ENCODE measurements at regions not wholly inside any gene's neighbourhood (a gene's known extent, or its start where the extent isn't known, plus 50 kb on each side); places are given as distances from the start of the nearest gene placed in this dataset.

- DNase-seq (ENCODE audit: low read depth) = no peak
- H3K4me3 ChIP-seq (ENCODE audit: low read length) = no peak overlapping the region
- no peak for TF ChIP-seq CTCF (conservative IDR thresholded peaks at IDR 0.05; ENCODE audit: low read length)
Measured at GRCh38 chr15:35701402-35702046, 155.6 kb upstream of the DPH6 start.

GRCh38 chr15:35702946-35703495 lies 157.1 kb upstream of the DPH6 start:
- H3K4me3 ChIP-seq (ENCODE audit: low read length) = no peak overlapping the region
- DNase-seq (ENCODE audit: low read depth) = no peak
- TF ChIP-seq CTCF (conservative IDR thresholded peaks at IDR 0.05; ENCODE audit: low read length) = no peak

GRCh38 chr15:35705030-35705883 lies 159.3 kb upstream of the DPH6 start:
- DNase-seq (ENCODE audit: low read depth) = no peak
- TF ChIP-seq CTCF (conservative IDR thresholded peaks at IDR 0.05; ENCODE audit: low read length) = no peak
- H3K4me3 ChIP-seq (ENCODE audit: low read length) = no peak overlapping the region

GRCh38 chr15:35705884-35706585 lies 160.1 kb upstream of the DPH6 start:
- no peak for TF ChIP-seq CTCF (conservative IDR thresholded peaks at IDR 0.05; ENCODE audit: low read length)
- DNase-seq (ENCODE audit: low read depth) = peak; percentile 18
- H3K4me3 ChIP-seq (ENCODE audit: low read length) = no peak overlapping the region

- no peak for DNase-seq (ENCODE audit: low read depth)
- H3K4me3 ChIP-seq (ENCODE audit: low read length) = no peak overlapping the region
- no peak for TF ChIP-seq CTCF (conservative IDR thresholded peaks at IDR 0.05; ENCODE audit: low read length)
Measured at GRCh38 chr15:35712956-35713355, 167.0 kb upstream of the DPH6 start.

- peak; percentile 15 for DNase-seq (ENCODE audit: low read depth)
- no peak overlapping the region for H3K4me3 ChIP-seq (ENCODE audit: low read length)
- TF ChIP-seq CTCF (conservative IDR thresholded peaks at IDR 0.05; ENCODE audit: low read length) = no peak
Measured at GRCh38 chr15:35713733-35714132, 167.8 kb upstream of the DPH6 start.

Data from AG10803 (cell line).